ENCODE measurements at regions not wholly inside any gene's neighbourhood (a gene's known extent, or its start where the extent isn't known, plus 50 kb on each side); places are given as distances from the start of the nearest gene placed in this dataset.

- H2BK120ac ChIP-seq (ENCODE audit: insufficient read depth, low read length, poor library complexity) = no peak overlapping the region
- H3K27ac ChIP-seq (ENCODE audit: low read depth, low read length) = no peak overlapping the region
- H3K4ac ChIP-seq (ENCODE audit: low read depth, low read length) = no peak overlapping the region
- H3K27me3 ChIP-seq (ENCODE audit: insufficient read depth, low read length) = no peaks in the 10 kb centered on the region
- H2AK5ac ChIP-seq (ENCODE audit: low read length) = no peak overlapping the region
- H4K8ac ChIP-seq (ENCODE audit: low read depth, low read length) = no peak overlapping the region
- H3K79me2 ChIP-seq (ENCODE audit: control insufficient read depth, insufficient read depth, low read length, poor library complexity) = no peaks in the 10 kb centered on the region
- no peaks in the 10 kb centered on the region for H3K36me3 ChIP-seq (ENCODE audit: control insufficient read depth in 1 of 2, insufficient read depth in 2 of 2, low read length in 2 of 2)
- H3K14ac ChIP-seq (ENCODE audit: low read length) = no peak overlapping the region
- no peak overlapping the region for H2BK12ac ChIP-seq (ENCODE audit: low read length)
- no peaks in the 10 kb centered on the region for H3K9me3 ChIP-seq (ENCODE audit: insufficient read depth, low read depth, low read length)
- H3K4me1 ChIP-seq (ENCODE audit: control insufficient read depth in 1 of 2, insufficient read depth in 2 of 2, low read length in 2 of 2) = no peaks in the 10 kb centered on the region
- no peak overlapping the region for H3K4me2 ChIP-seq (ENCODE audit: low read length)
- no peak overlapping the region for H2AFZ ChIP-seq (ENCODE audit: insufficient read depth, low read length, poor library complexity)
- no CpG with 5 or more reads among the region's 6 CpGs for WGBS (ENCODE audit: extremely low coverage, insufficient coverage, insufficient read length)
- H3K18ac ChIP-seq (ENCODE audit: low read length) = no peak overlapping the region
- H3K79me1 ChIP-seq (ENCODE audit: low read length) = no peaks in the 10 kb centered on the region
- H4K91ac ChIP-seq (ENCODE audit: low read depth, low read length) = no peak overlapping the region
- no peak overlapping the region for H4K12ac ChIP-seq (ENCODE audit: low read depth, low read length)
- H3K4me3 ChIP-seq (ENCODE audit: low read depth, low read length) = no peak overlapping the region
- DNase-seq = no peak
- H3K23ac ChIP-seq (ENCODE audit: low read length) = no peak overlapping the region
- H2BK5ac ChIP-seq (ENCODE audit: low read depth, low read length, poor library complexity) = no peak overlapping the region
- H3K9ac ChIP-seq (ENCODE audit: low read length) = no peak overlapping the region
Measured at GRCh38 chr6:47371139-47371869, 61.6 kb upstream of the TNFRSF21 start.

- Histone ChIP-seq H2AK5ac (ENCODE audit: low read length) (no peak overlapping the region), H3K23ac (ENCODE audit: low read length) (no peak overlapping the region), H3K4ac (ENCODE audit: low read depth, low read length) (no peak overlapping the region), H2AFZ (ENCODE audit: insufficient read depth, low read length, poor library complexity) (no peak overlapping the region), H3K79me1 (ENCODE audit: low read length) (no peaks in the 10 kb centered on the region), H2BK5ac (ENCODE audit: low read depth, low read length, poor library complexity) (no peak overlapping the region), H3K9me3 (ENCODE audit: insufficient read depth, low read depth, low read length) (no peaks in the 10 kb centered on the region), H3K4me3 (ENCODE audit: low read depth, low read length) (no peak overlapping the region), H2BK120ac (ENCODE audit: insufficient read depth, low read length, poor library complexity) (no peak overlapping the region), H3K4me2 (ENCODE audit: low read length) (no peak overlapping the region), H3K14ac (ENCODE audit: low read length) (no peak overlapping the region), H3K79me2 (ENCODE audit: control insufficient read depth, insufficient read depth, low read length, poor library complexity) (no peaks in the 10 kb centered on the region), H3K18ac (ENCODE audit: low read length) (no peak overlapping the region), H4K91ac (ENCODE audit: low read depth, low read length) (no peak overlapping the region), H4K8ac (ENCODE audit: low read depth, low read length) (no peak overlapping the region), H2BK12ac (ENCODE audit: low read length) (no peak overlapping the region), H4K12ac (ENCODE audit: low read depth, low read length) (no peak overlapping the region), H3K9ac (ENCODE audit: low read length) (no peak overlapping the region), H3K27me3 (ENCODE audit: insufficient read depth, low read length) (no peaks in the 10 kb centered on the region), H3K27ac (ENCODE audit: low read depth, low read length) (no peak overlapping the region), H3K4me1 (ENCODE audit: control insufficient read depth in 1 of 2, insufficient read depth in 2 of 2, low read length in 2 of 2) (peaks cover 0 to 1% of the 10 kb centered on the region in 2 experiments), H3K36me3 (ENCODE audit: control insufficient read depth in 1 of 2, insufficient read depth in 2 of 2, low read length in 2 of 2) (no peaks in the 10 kb centered on the region)
- DNase-seq = no peak
Measured at GRCh38 chr6:47371870-47372255, 62.2 kb upstream of the TNFRSF21 start.

GRCh38 chr6:47372318-47372717 is 62.6 kb upstream of the TNFRSF21 start:
- Histone ChIP-seq H3K4ac (ENCODE audit: low read depth, low read length) (no peak overlapping the region), H3K79me1 (ENCODE audit: low read length) (no peaks in the 10 kb centered on the region), H3K4me1 (ENCODE audit: control insufficient read depth in 1 of 2, insufficient read depth in 2 of 2, low read length in 2 of 2) (peaks cover 4 to 5% of the 10 kb centered on the region in 2 experiments), H2BK5ac (ENCODE audit: low read depth, low read length, poor library complexity) (no peak overlapping the region), H4K12ac (ENCODE audit: low read depth, low read length) (no peak overlapping the region), H4K91ac (ENCODE audit: low read depth, low read length) (no peak overlapping the region), H2AFZ (ENCODE audit: insufficient read depth, low read length, poor library complexity) (no peak overlapping the region), H3K14ac (ENCODE audit: low read length) (no peak overlapping the region), H3K27me3 (ENCODE audit: insufficient read depth, low read length) (no peaks in the 10 kb centered on the region), H3K18ac (ENCODE audit: low read length) (no peak overlapping the region), H3K9me3 (ENCODE audit: insufficient read depth, low read depth, low read length) (no peaks in the 10 kb centered on the region), H2BK120ac (ENCODE audit: insufficient read depth, low read length, poor library complexity) (no peak overlapping the region), H2BK12ac (ENCODE audit: low read length) (no peak overlapping the region), H3K36me3 (ENCODE audit: control insufficient read depth in 1 of 2, insufficient read depth in 2 of 2, low read length in 2 of 2) (no peaks in the 10 kb centered on the region), H3K27ac (ENCODE audit: low read depth, low read length) (no peak overlapping the region), H2AK5ac (ENCODE audit: low read length) (no peak overlapping the region), H3K4me2 (ENCODE audit: low read length) (no peak overlapping the region), H3K9ac (ENCODE audit: low read length) (no peak overlapping the region), H3K79me2 (ENCODE audit: control insufficient read depth, insufficient read depth, low read length, poor library complexity) (no peaks in the 10 kb centered on the region), H3K23ac (ENCODE audit: low read length) (no peak overlapping the region), H4K8ac (ENCODE audit: low read depth, low read length) (no peak overlapping the region), H3K4me3 (ENCODE audit: low read depth, low read length) (no peak overlapping the region)
- DNase-seq = no peak
- no CpG with 5 or more reads among the region's 1 CpG for WGBS (ENCODE audit: extremely low coverage, insufficient coverage, insufficient read length)

- Histone ChIP-seq H3K4me1 (ENCODE audit: control insufficient read depth in 1 of 2, insufficient read depth in 2 of 2, low read length in 2 of 2) (peaks cover 5 to 7% of the 10 kb centered on the region in 2 experiments), H3K14ac (ENCODE audit: low read length) (no peak overlapping the region), H2BK5ac (ENCODE audit: low read depth, low read length, poor library complexity) (no peak overlapping the region), H4K12ac (ENCODE audit: low read depth, low read length) (no peak overlapping the region), H3K79me1 (ENCODE audit: low read length) (no peaks in the 10 kb centered on the region), H3K9ac (ENCODE audit: low read length) (no peak overlapping the region), H4K8ac (ENCODE audit: low read depth, low read length) (no peak overlapping the region), H3K4me2 (ENCODE audit: low read length) (no peak overlapping the region), H3K79me2 (ENCODE audit: control insufficient read depth, insufficient read depth, low read length, poor library complexity) (no peaks in the 10 kb centered on the region), H2AFZ (ENCODE audit: insufficient read depth, low read length, poor library complexity) (no peak overlapping the region), H3K36me3 (ENCODE audit: control insufficient read depth in 1 of 2, insufficient read depth in 2 of 2, low read length in 2 of 2) (no peaks in the 10 kb centered on the region), H3K4ac (ENCODE audit: low read depth, low read length) (no peak overlapping the region), H3K27me3 (ENCODE audit: insufficient read depth, low read length) (no peaks in the 10 kb centered on the region), H3K23ac (ENCODE audit: low read length) (no peak overlapping the region), H3K4me3 (ENCODE audit: low read depth, low read length) (no peak overlapping the region), H3K9me3 (ENCODE audit: insufficient read depth, low read depth, low read length) (no peaks in the 10 kb centered on the region), H3K18ac (ENCODE audit: low read length) (no peak overlapping the region), H2BK120ac (ENCODE audit: insufficient read depth, low read length, poor library complexity) (no peak overlapping the region), H3K27ac (ENCODE audit: low read depth, low read length) (no peak overlapping the region), H2BK12ac (ENCODE audit: low read length) (no peak overlapping the region), H2AK5ac (ENCODE audit: low read length) (no peak overlapping the region), H4K91ac (ENCODE audit: low read depth, low read length) (no peak overlapping the region)
- no CpG with 5 or more reads among the region's 1 CpG for WGBS (ENCODE audit: extremely low coverage, insufficient coverage, insufficient read length)
- DNase-seq = no peak
Measured at GRCh38 chr6:47375426-47375825, 65.7 kb upstream of the TNFRSF21 start.

All from trophoblast cell (in vitro differentiated cells and primary cell).